RWPE2 (cell line): ENCODE measurements at regions not wholly inside any gene's neighbourhood (a gene's known extent, or its start where the extent isn't known, plus 50 kb on each side); places are given as distances from the start of the nearest gene placed in this dataset.

Experiments used
- ATAC-seq: fragments of 200-7000 bp; cut with Tn5 transposase; 3 replicates; pipeline ENCODE4 v1.9.1; 2021; ENCODE audit warnings: low read depth
- DNase-seq: peaks from one replicate; pipeline ENCODE4 v3.0.0-alpha.2; 2020; ENCODE audit warnings: low spot score
- H3K27ac ChIP-seq: fragments of 450-650 bp; 2 replicates; pipeline ENCODE4 v1.5.1; 2017; ENCODE audit warnings: mild to moderate bottlenecking; ENCODE audit not compliant: poor library complexity, severe bottlenecking
- H3K27me3 ChIP-seq: fragments of 250-450 bp; sonication (Bioruptor Pico); 2 replicates; pipeline ENCODE4 v1.5.1; 2021; ENCODE audit warnings: mild to moderate bottlenecking, moderate library complexity; ENCODE audit not compliant: insufficient read depth, poor library complexity, severe bottlenecking
- H3K36me3 ChIP-seq: fragments of 250-450 bp; sonication (Bioruptor Pico); 2 replicates; pipeline ENCODE4 v1.5.1; 2020; ENCODE audit warnings: low read depth, mild to moderate bottlenecking, moderate library complexity
- H3K4me1 ChIP-seq: fragments of 250-450 bp; sonication (Bioruptor Pico); 2 replicates; pipeline ENCODE4 v1.5.1; 2021; ENCODE audit warnings: mild to moderate bottlenecking, moderate library complexity; ENCODE audit not compliant: insufficient read depth, poor library complexity, severe bottlenecking
- H3K4me3 ChIP-seq: fragments of 250-450 bp; sonication (Bioruptor Pico); 2 replicates; pipeline ENCODE4 v1.5.1; 2021; ENCODE audit warnings: mild to moderate bottlenecking, moderate library complexity; ENCODE audit not compliant: severe bottlenecking
- H3K9me3 ChIP-seq: fragments of 250-450 bp; sonication (Bioruptor Pico); 2 replicates; pipeline ENCODE4 v1.5.1; 2021; ENCODE audit warnings: mild to moderate bottlenecking, moderate library complexity; ENCODE audit not compliant: severe bottlenecking
- TF ChIP-seq, protein P1 (sequence below): fragments of 450-650 bp; IDR thresholded peaks from one replicate; pipeline ENCODE4 v1.5.1; 2017; ENCODE audit warnings: mild to moderate bottlenecking, moderate library complexity; ENCODE audit not compliant: poor library complexity, severe bottlenecking

DNA sequence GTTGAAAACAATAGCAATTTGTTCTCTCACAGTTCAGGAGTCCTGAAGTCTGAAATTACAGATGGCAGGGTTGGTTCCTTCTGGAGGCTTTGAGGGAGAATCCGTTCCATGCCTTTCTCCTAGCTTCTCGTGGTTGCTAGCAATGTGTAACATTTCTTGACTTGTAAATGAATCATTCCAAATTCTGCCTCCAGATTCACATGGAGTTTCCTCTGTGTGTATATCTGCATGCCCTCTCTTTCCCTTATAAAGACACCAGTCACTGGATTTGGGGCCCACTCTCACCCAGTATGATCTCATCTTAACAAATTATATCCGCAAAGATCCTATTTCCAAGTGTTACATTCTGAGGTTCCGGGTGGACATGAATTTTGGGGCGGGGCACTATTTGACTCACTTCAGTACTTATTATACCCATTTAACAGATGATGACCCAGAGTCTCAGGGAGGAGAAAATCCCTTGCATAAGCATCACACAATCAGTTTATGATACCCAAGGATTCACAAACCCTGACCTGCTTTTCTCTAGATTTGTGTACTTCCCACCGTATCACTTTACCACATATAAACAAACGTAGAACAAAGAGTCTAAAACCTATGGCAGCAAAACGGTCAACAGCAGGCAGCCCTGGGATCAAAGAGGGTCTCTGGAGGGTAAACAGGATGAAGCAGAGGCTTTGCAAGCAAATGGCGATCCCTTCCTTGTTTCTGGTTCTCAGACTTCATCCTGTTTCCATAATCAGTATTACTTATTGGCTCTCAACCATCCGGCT, 93.7 kb downstream of the C9orf152 start:
- no peaks in the 10 kb centered on the region for H3K9me3 ChIP-seq
- H3K4me3 ChIP-seq = no peak overlapping the region
- TF ChIP-seq, protein P1, sequence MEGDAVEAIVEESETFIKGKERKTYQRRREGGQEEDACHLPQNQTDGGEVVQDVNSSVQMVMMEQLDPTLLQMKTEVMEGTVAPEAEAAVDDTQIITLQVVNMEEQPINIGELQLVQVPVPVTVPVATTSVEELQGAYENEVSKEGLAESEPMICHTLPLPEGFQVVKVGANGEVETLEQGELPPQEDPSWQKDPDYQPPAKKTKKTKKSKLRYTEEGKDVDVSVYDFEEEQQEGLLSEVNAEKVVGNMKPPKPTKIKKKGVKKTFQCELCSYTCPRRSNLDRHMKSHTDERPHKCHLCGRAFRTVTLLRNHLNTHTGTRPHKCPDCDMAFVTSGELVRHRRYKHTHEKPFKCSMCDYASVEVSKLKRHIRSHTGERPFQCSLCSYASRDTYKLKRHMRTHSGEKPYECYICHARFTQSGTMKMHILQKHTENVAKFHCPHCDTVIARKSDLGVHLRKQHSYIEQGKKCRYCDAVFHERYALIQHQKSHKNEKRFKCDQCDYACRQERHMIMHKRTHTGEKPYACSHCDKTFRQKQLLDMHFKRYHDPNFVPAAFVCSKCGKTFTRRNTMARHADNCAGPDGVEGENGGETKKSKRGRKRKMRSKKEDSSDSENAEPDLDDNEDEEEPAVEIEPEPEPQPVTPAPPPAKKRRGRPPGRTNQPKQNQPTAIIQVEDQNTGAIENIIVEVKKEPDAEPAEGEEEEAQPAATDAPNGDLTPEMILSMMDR = no peak
- peaks cover 22% of the 10 kb centered on the region for H3K36me3 ChIP-seq
- no peak for ATAC-seq
- peaks cover 42% of the 10 kb centered on the region for H3K4me1 ChIP-seq
- DNase-seq = no peak
- no peaks in the 10 kb centered on the region for H3K27me3 ChIP-seq
- peak overlapping the region; percentile 96 for H3K27ac ChIP-seq

DNA sequence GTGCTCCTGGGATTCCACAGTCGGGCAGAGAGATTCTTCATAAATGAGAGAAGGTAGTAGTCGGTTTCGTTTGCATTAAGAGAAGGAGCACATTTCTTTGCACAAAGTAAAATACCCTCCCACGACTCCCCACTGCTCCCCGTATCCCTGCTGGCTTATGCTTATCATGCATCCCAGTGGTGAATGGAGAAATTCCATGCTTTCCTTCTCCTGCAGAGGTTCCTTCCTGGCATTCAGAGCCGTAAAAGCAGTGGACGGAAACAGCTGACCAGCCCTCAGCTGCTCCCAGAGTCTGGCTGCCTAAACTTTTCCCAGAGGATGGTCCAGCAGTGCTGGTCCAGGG, 93.1 kb downstream of the C9orf152 start:
- no peak for ATAC-seq
- H3K4me3 ChIP-seq = no peak overlapping the region
- peaks cover 42% of the 10 kb centered on the region for H3K4me1 ChIP-seq

DNA sequence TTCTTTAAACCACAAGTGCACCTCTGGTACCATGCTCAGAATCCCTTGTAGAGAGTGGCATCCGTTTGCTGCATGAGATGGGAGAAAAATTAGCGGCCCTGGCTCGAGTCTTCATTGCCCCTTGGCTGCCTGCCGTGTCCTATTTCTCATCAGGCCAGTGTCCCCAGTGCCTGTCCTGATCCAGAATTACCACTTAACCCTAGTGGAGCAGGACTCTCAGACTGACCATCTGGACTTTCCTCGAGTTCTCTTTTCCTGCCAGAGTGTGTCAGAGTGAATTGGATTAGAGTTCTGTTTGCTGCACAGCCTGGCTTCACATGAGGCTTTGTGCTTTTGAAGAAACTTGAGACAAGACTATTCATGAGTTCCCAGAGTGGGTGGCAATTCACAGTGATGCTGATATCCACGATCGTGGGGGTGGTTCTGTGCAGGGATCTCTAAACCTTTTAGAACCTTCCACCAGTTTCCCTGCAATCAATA, 92.6 kb downstream of the C9orf152 start:
- TF ChIP-seq, protein P1 = no peak
- Histone ChIP-seq H3K27ac (peak overlapping the region; percentile 96), H3K9me3 (no peaks in the 10 kb centered on the region), H3K4me1 (peaks cover 42% of the 10 kb centered on the region), H3K27me3 (no peaks in the 10 kb centered on the region), H3K36me3 (peaks cover 22% of the 10 kb centered on the region), H3K4me3 (no peak overlapping the region)
- ATAC-seq = peak; percentile 13; the same call in 1 of the 3 replicates
- DNase-seq = no peak

More for the DNA sequence above, 93.1 kb downstream of the C9orf152 start:
- H3K9me3 ChIP-seq = no peaks in the 10 kb centered on the region
- no peaks in the 10 kb centered on the region for H3K27me3 ChIP-seq
- TF ChIP-seq, protein P1 = no peak
- peak overlapping the region; percentile 96 for H3K27ac ChIP-seq
- DNase-seq = no peak
- H3K36me3 ChIP-seq = peaks cover 22% of the 10 kb centered on the region

- DNase-seq = no peak
- TF ChIP-seq, protein P1 = no peak
- Histone ChIP-seq H3K9me3 (no peaks in the 10 kb centered on the region), H3K4me1 (peaks cover 44% of the 10 kb centered on the region), H3K27ac (peak overlapping the region; percentile 96), H3K36me3 (peaks cover 22% of the 10 kb centered on the region), H3K27me3 (no peaks in the 10 kb centered on the region), H3K4me3 (no peak overlapping the region)
- peak; percentile 87 for ATAC-seq
Observed at GRCh38 chr9:110115826-110116542, 92.0 kb downstream of the C9orf152 start.
